ENCODE measurements at regions not wholly inside any gene's neighbourhood (a gene's known extent, or its start where the extent isn't known, plus 50 kb on each side); places are given as distances from the start of the nearest gene placed in this dataset.
A peak's percentile ranks its signal among the peaks of the same experiment; 100 is the strongest.

GRCh38 chr3:159821736-159822135 is 166.9 kb upstream of the IL12A start:
- DNase-seq (no peak), ATAC-seq (no peak)
- intact Hi-C loops (cut with DNase I) = no loop called here
- no peaks in the 10 kb centered on the region for H3K9me3 ChIP-seq
- no peaks in the 10 kb centered on the region for H3K27me3 ChIP-seq (ENCODE audit: low read depth)
- peaks cover 6% of the 10 kb centered on the region for H3K4me1 ChIP-seq
- no peak overlapping the region for H3K27ac ChIP-seq
- H3K4me3 ChIP-seq = no peak overlapping the region
- no peaks in the 10 kb centered on the region for H3K36me3 ChIP-seq
- TF ChIP-seq CTCF (IDR thresholded peaks at IDR 0.05) = no peak

GRCh38 chr3:159823780-159824179 is 164.9 kb upstream of the IL12A start:
- H3K36me3 ChIP-seq = no peaks in the 10 kb centered on the region
- intact Hi-C loops (cut with DNase I) = no loop called here
- TF ChIP-seq CTCF (IDR thresholded peaks at IDR 0.05) = no peak
- no peaks in the 10 kb centered on the region for H3K27me3 ChIP-seq (ENCODE audit: low read depth)
- H3K9me3 ChIP-seq = no peaks in the 10 kb centered on the region
- H3K4me1 ChIP-seq = peaks cover 13% of the 10 kb centered on the region
- DNase-seq (no peak), ATAC-seq (no peak)
- no peak overlapping the region for H3K4me3 ChIP-seq
- H3K27ac ChIP-seq = no peak overlapping the region

GRCh38 chr3:159824333-159824732 is 164.3 kb upstream of the IL12A start:
- DNase-seq = no peak
- no peak for TF ChIP-seq CTCF (IDR thresholded peaks at IDR 0.05)
- Histone ChIP-seq H3K4me1 (peaks cover 19% of the 10 kb centered on the region), H3K27me3 (ENCODE audit: low read depth) (no peaks in the 10 kb centered on the region), H3K27ac (no peak overlapping the region), H3K4me3 (no peak overlapping the region), H3K9me3 (no peaks in the 10 kb centered on the region), H3K36me3 (no peaks in the 10 kb centered on the region)
- intact Hi-C loops (cut with DNase I) = no loop called here
- peak; percentile 62 to 81 for ATAC-seq

- Histone ChIP-seq H3K27me3 (ENCODE audit: low read depth) (no peaks in the 10 kb centered on the region), H3K4me3 (no peak overlapping the region), H3K27ac (no peak overlapping the region), H3K9me3 (no peaks in the 10 kb centered on the region), H3K4me1 (peaks cover 27% of the 10 kb centered on the region), H3K36me3 (no peaks in the 10 kb centered on the region)
- DNase-seq = no peak
- TF ChIP-seq CTCF (IDR thresholded peaks at IDR 0.05) = no peak
- intact Hi-C loops (cut with DNase I) = no loop called here
- ATAC-seq = peak in 1 of 2 donors; percentile 32
Measured at GRCh38 chr3:159825216-159825854, 163.3 kb upstream of the IL12A start.

- Histone ChIP-seq H3K36me3 (no peaks in the 10 kb centered on the region), H3K9me3 (no peaks in the 10 kb centered on the region), H3K27me3 (ENCODE audit: low read depth) (no peaks in the 10 kb centered on the region), H3K27ac (no peak overlapping the region), H3K4me3 (no peak overlapping the region), H3K4me1 (peaks cover 33% of the 10 kb centered on the region)
- ATAC-seq (peak; percentile 75 to 82), DNase-seq (no peak)
- peak; percentile 52 for TF ChIP-seq CTCF (IDR thresholded peaks at IDR 0.05)
- intact Hi-C loops (cut with DNase I) = no loop called here
Measured at GRCh38 chr3:159828542-159828943, 160.1 kb upstream of the IL12A start.
